ENCODE measurements at regions not wholly inside any gene's neighbourhood (a gene's known extent, or its start where the extent isn't known, plus 50 kb on each side); places are given as distances from the start of the nearest gene placed in this dataset.
"Not testable (repeated sequence)": the region's sequence is repeated elsewhere in the genome, so short reads cannot be mapped to it uniquely, and the experiment has no call there.

DNA sequence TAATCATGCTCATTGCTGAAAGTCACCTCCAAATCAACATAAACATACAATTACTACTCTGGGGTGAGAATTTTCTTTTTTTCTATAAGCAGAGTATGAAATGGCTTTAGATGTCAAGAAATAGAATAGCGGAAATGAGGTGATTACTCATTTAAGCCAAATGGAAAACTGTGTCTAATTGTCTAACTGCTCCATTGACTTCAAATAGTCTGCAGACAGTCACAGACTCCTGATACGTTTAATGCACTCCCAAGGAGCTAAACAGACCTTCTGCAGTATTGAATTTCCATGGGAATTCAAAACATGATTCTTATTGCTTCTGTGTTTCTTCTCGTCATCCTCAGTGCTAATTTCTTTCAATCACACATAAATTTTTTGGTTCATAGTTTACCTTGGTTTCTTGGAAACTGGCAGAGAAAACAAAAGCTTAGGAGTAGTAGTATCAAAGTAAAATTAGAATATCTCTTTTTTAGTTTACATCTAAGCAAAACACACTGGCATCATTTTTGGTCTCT is 865.2 kb upstream of the SLC10A2 start:
- no peak for DNase-seq (ENCODE audit: low read depth, low spot score)

DNA sequence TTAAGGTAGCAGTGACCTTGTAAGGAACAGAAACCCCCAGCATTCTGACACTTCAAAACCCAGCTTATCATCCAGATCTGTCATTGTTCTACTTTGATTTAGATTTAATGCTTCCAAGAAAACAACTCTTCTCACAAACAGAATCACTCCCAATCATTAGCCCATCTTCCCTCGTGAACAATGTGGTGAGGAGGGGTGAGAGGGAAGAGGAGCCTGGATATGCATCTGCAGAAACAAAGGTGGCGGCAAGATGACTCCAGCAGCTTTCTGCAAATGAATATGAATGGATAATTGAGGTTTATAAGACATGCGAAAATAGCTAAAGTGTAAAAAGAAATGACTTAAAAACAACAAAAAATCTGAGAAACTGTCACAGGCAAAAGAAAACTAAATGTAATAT is 859.9 kb upstream of the SLC10A2 start:
- DNase-seq (ENCODE audit: low read depth, low spot score), result no peak

DNA sequence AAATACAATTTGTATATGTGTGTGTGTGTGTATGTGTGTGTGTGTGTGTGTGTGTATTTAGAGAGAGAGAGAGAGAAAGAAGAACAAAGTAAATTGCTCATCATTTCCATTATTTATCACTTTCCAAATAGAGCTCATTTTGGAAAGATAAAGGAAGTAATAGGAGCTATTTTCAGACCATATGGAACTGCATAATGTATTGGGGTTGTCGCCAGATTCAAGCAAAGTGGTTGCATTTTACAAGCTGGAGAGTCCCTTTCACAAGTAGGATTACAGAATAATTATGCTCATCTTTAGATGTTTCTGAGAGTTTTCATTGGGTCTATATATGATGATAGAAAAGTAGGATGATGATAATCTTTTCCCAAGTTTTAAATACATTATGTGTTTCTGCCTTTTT is 842.7 kb upstream of the SLC10A2 start:
- DNase-seq (ENCODE audit: low read depth, low spot score), result no peak

DNA sequence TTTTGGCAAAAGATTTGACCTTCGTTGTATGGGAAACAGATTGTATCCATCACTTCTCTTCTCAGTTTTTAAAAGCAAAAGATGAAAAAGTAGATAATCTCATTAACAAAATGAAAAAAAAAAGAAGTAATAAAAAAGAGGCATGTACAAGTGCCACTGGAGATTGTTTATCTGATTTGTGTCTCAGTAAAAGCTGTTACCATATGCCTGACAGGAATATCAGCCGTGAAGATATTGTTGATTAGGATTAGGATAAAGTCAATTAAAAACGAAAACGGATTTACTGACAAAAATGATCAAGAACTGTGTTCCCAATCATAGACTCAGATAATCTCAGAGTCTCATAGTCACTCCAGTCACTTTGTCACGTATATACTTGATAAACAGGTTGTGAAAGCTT is 842.1 kb upstream of the SLC10A2 start:
- DNase-seq (ENCODE audit: low read depth, low spot score), result no peak

DNA sequence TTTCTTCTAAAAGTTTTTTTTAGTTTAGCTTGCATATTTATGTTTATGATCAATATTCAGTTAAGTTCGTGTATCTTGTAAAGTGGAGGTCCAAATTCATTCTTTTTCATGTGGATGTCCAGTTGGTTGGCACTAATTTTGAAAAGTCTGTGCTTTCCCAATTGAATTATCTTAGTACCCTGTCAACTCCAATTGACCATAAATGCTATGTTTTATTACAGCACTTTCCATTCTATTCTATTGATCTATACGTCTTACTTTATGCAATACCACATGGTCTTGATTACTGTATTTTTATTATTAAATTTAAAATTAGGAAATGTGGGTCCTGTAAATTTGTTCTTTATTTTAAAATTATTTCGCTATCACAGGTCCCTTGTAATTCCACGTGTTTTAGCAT is 837.6 kb upstream of the SLC10A2 start:
- no peak for DNase-seq (ENCODE audit: low read depth, low spot score)

DNA sequence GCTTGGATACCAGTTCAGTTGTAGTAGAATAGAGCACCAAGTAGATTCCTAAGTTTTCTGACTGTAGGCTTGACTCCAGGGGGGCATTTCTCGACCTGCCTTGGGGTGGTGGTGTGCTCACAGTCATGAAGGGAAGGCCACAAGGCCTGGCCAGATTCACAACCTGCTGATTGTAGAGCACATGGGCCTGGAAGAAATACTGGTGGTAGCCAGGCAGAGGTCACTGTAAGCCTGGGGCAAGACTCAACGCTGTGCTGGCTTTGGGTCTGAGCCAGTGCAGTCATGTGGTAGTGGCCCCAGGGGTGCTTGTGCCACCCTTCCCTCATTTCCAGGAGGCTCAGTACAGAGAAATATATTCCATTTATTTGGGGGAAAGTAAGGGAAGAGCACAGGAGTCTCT is 832.3 kb upstream of the SLC10A2 start:
- no peak for DNase-seq (ENCODE audit: low read depth, low spot score)

DNA sequence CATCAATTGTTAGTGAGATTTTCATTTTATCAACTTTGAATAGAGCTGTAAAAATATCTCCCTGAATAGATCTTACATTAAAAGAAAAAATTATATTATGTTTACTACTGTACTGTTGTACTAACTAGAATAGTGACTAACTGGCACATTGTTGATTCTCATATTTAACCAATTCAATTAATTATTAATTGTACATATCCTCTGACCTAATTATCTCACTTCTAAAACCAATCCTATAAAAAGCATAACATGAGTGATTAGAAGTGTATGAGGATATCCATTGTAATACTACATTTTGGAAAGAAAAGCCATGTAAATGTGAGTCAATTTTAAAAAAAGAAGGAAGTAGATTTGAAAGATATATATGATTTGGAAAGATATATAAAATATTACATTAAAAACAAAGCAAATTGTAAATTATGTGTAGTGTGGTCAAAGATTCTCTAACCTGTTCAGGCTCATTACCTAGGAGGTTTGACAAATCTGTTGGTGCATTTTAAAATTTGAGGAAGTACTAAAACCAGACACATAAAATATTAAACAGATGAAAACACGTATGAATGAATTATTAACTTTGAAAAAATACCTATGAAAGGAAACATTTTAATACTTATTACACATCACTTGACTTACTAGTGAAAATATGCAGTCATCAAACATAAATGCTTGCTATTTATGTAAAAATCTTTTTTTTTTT is 829.8 kb upstream of the SLC10A2 start:
- no peak for DNase-seq (ENCODE audit: low read depth, low spot score)

DNA sequence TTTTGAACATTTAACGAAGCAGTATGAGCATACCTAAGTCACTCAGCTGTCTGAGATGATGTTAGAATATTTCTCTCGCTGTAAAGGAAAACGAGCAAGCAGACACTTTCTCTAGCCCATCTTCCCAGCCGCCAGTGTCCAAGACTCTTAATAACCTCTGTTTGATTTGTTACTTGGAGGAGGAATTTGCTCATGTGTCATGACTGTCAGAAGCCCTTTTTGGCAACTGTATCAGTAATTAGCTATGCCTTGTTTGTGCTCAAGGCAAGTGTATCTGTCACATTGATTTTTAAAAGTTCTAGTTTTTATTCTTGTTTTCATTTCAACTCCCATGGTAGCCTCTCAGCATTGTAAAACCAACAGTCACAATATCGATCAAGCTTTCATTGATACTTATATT is 828.4 kb upstream of the SLC10A2 start:
- DNase-seq (ENCODE audit: low read depth, low spot score), result no peak

DNA sequence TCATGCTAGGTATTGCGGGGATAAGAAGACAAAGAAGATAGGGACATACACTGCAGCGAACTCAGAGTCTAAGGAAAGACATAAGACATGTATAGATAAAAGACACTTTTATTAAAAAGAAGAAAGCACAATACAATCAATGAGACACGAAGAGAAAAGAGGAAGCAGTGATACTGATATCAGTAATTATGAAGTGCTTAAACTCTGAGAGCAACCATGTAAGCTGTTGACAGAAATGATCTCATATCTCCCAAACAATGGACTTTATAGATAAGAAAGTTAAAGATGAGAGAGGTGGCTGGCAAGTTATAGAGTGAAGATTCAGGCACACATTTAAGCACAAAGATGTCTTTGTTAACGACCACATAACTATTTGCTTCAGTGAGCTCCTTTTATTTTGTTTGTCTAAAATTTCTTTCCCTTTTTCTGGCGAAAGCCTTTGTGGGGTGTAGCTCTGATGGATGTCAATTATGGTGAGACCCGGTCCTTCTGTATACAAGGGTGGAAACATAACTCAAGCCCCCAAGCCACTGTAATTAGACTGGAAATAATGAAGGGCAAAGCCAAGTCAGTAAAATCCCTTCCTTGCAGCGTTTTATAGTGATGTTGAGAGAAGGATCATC is 818.0 kb upstream of the SLC10A2 start:
- no peak for DNase-seq (ENCODE audit: low read depth, low spot score)

DNA sequence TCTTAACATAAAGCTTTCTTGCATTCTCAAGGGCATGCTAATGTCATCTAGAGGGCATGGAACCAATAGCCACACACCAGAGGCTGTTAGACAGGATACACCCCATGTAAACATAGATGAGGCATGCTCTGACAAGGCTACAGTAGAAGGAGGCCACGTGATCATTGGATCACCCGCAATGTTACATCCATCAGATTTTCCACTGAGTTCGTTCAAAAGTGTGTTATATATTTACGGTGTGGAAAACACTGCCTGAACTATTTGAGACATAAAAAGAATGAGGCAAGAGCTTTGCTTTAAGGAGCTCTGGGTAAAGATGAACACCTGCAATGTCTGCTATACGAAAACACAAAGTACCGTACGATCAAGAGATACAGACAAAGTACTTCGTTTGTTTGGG is 817.5 kb upstream of the SLC10A2 start:
- DNase-seq (ENCODE audit: low read depth, low spot score), result no peak

DNA sequence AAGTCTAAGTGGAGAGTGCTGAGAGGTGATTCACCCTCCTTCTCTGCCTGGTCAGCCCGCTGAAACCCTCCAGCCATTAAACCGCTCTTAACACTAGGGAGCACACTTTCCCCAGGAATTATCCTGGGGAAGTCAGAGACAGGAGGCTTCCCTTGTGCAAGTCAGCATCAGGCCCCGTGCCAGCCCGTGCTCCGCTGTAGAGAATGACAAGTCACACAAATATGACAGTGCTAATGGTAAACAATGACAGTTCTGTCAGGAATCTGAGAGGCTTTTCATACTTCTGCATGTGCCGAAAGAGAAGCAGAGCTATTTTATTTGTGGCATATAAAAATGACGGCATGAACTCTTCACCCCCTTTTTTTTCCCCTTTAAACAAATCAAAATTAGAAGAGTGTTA is 816.9 kb upstream of the SLC10A2 start:
- peak; percentile 59 for DNase-seq (ENCODE audit: low read depth, low spot score)

DNA sequence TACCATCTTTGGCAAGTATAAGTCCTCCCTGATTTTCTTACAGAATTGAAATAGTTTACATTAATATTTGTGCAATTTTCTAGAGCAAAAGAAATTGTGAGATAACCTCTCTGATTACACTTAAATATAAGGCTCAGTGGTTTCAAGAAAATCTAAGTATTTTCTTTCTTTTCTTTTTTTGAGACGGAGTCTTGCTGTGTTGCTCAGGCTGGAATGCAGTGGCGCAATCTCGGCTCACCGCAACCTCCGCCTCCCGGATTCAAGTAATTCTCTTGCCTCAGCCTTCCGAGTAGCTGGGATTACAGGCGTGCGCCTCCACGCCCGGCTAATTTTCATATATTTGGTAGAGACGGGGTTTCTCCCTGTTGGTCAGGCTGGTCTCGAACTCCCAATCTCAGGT is 813.9 kb upstream of the SLC10A2 start:
- not testable (repeated sequence) for DNase-seq (ENCODE audit: low read depth, low spot score)

DNA sequence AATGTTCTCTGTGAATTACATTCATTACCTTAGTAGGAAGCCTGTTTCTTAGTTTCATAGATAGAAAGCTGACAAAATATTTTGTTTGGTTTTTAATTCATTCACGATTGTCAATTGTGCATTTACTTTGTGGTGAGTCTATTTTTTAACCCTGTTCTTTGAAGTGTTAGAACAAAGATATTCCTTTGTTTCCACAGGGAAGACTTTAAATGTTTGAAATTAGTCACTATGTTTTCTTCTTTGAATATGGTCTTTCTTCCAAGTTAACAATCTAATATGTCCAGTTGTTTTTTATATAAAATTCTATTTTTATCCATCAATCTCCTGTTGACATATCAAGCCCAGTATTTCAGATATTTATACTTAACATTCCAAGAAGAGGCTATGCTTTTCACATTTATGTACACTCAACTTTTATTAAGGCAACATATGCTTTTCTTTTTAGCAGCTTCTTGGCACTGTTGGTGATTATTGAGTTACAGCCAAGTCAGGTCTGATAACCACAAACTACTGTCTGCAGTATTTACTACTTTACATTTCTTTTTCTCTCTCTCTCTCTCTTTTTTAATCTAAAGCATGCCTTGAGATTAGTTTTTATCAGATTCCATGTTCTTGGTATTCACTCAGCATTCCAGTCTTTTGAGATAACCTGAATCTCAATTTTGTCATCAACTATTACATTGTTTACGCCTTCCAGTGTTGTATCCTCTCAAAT is 812.8 kb upstream of the SLC10A2 start:
- no peak for DNase-seq (ENCODE audit: low read depth, low spot score)

DNA sequence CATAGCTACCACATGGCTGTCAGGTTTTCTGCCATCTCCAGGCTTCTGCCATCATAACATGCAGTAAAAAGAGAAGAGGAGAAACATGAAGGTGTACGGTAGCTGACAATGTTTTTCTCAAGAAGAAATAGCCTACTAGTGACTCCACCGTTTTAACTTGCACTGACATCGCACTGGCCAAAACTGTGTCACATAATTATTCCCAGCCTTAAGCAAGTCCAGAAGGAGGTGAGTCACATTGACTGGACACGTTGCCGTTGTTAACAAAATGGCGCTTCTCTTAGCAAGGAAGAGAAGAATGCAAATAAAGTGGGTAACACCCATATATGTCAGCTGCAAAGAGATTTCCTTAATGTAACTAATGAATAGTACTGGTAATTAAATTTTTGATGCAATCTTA is 810.4 kb upstream of the SLC10A2 start:
- DNase-seq (ENCODE audit: low read depth, low spot score), result no peak

DNA sequence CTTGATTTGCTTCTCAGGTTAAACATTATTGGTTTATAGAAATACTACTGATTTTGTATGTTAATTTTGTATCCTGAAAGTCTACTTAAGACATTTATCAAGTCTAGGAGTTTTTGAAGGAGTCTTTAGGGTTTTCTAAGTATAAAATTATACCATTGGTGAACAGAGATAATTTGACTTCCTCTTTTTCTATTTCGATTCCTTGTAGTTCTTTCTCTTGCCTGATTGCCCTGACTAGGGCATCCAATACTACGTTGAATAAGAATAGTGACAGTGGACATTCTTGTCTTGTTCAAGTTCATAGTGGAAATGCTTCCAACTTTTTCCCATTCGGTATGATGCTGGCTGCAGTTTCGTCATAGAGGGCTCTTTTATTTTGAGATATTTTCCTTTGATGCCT is 807.5 kb upstream of the SLC10A2 start:
- DNase-seq (ENCODE audit: low read depth, low spot score), result no peak

DNA sequence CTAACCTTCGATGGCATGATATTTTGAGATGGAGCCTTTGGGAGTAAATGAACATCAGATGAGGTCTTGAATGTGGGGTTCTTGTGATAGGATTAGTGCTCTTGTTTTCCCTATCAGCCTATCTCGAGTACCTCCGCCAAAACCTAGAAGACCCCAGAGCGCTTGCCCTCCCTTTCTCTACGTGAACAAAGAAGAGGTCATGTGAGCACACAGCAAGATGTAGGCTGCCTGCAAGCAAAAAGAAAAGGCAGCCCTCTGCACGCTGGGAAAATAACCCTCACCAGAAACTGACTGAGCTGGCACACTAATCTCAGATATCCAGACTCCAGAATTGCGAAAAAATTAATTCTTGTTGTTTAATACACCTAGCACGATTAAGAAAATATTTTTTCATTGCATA is 799.8 kb upstream of the SLC10A2 start:
- DNase-seq (ENCODE audit: low read depth, low spot score), result no peak

DNA sequence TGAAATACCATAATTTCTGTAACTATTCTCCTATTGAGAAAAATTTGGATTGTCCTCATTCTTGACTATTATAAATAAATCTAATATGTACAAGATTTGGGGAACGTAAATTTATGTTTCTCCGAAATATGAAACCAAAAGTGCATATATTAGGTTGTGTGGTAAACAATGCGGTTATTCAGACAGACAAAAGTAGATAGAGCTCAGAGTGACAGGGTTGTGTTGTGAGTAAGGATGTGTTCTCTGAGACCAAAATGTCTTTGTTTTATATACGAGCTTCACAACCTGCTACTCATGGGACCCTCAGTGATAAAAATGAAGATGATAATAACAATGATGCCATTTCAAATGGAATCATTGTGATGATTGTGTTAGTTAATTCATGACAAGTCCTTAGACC is 796.3 kb upstream of the SLC10A2 start:
- no peak for DNase-seq (ENCODE audit: low read depth, low spot score)

DNA sequence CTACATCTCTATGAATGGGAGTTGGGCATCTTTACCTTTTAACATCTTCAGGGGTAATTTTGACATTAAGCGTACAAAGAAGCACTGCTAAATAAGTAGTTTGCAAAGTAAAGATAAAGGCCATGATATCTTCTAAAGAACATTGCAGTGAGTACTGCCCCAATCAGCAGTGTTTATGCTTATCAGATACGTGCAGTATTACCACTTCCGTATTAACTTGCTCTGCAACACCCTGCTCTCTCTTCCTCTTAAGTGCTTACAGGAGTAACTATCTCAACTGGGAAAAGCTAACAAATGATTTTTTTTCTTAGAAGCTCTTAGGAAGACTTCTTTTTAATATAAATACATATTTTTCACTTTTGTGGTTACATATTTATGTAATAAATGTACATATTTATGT is 793.7 kb upstream of the SLC10A2 start:
- DNase-seq (ENCODE audit: low read depth, low spot score), result no peak

DNA sequence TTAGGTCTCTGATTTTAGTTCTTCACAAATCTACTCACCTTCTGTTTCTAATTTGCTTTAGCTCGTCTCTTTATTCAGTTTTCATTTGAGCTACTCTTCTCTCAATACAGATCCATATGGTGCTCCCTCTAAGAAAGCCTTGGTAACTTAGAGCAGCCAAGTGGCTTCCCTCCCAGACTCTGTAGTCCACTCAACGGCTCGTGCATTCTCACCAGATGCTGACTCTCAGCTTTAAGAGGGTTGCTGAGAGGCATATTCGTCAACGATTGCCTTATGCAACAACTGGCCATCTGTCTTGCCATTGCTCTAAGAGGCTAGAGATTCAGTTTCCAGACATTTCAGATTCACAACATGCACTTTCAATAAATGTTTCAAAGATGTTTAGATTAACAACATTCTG is 785.8 kb upstream of the SLC10A2 start:
- DNase-seq (ENCODE audit: low read depth, low spot score), result no peak

DNA sequence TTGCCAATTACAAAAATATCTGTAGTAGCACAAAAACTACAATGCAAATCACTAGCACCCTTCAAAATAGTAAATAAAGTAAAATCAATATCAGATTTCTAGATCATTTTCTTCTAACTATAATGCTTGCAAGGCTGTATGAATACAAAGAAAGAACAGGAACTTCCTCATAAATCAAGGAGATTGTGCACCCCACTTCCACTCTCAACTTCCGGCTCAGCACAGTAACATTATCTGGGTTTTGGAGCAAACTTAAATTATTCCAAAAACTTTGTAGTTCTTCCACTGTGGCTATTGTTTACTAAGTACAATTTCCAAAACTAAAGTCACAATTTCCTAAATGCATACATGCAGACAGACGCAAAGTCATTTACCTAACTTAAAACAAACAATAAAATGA is 778.3 kb upstream of the SLC10A2 start:
- no peak for DNase-seq (ENCODE audit: low read depth, low spot score)

DNA sequence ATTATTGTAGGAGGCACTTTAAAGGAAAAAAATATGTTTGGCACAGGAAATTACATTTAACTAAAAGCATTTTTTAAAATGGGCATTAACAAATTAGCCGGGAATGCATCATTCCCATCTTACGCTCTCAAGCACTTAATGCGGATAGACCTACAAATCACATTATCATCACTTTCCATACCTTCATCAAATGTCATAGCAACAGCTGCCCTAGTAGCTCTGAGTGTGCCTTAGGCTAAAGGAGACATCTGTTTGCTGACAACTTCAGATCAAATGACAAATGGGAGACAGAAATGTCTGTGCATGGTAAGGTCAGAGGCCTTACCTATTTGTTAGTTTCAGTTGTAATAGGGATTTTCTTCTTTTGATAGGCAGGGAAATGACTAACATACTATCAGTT is 773.2 kb upstream of the SLC10A2 start:
- no peak for DNase-seq (ENCODE audit: low read depth, low spot score)

DNA sequence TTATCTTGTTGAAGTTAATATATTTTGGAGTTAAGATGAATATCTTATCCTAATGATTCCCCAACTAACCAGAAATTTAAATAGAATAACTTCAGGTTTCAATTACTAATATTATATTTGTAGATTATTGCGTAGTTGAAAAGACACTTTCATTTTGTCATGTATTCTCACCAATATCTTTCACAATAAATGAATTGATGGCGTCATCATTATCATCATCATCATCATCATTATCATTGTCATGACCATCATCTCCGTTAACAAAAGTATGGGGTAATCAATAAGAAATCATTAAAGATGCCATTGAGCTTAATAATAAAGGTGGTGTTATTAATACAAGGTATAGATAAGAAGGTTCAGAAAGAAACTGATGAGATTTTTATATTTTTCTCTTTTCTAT is 768.8 kb upstream of the SLC10A2 start:
- DNase-seq (ENCODE audit: low read depth, low spot score), result no peak

DNA sequence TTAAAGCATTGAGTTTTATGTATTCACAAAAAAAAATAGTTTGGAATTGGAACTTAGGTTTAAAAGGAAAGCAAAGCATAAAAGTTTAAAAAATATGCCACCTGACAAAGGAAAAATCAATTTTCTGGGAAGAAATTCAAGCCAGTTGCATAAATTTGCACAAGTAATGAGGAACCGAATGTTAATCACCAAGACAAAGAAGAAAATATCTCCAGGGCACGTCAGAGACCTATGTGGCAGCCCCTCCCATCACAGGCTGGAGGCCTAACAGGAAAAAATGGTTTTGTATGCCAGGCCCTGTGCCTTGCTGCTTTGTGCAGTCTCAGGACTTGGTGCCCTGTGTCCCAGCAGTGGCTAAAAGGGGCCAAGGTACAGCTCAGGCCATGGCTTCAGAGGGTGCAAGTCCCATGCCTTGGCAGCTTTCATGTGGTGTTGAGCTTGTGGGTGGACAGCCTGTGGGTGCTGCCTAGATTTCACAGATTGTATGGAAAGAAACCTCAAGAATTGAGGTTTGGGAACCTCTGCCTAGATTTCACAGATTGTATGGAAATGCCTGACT is 767.2 kb upstream of the SLC10A2 start:
- no peak for DNase-seq (ENCODE audit: low read depth, low spot score)

All from brain pericyte (primary cell).